Nephron (organoid): ENCODE measurements at regions not wholly inside any gene's neighbourhood (a gene's known extent, or its start where the extent isn't known, plus 50 kb on each side); places are given as distances from the start of the nearest gene placed in this dataset.

Experiments
- H3K27ac Mint-ChIP-seq, 3 experiments: 2 replicates each; pipeline ENCODE4 v1.8.0; 2020; ENCODE audit warnings: mixed read lengths in 3 of 3, mild to moderate bottlenecking in 2 of 3, moderate library complexity in 1 of 3
- H3K27me3 Mint-ChIP-seq: 2 replicates; pipeline ENCODE4 v1.8.0; 2021; ENCODE audit warnings: low read depth, mild to moderate bottlenecking, moderate library complexity, mixed read lengths
- H3K36me3 Mint-ChIP-seq: 2 replicates; pipeline ENCODE4 v1.8.0; 2020; ENCODE audit warnings: low read depth, mixed read lengths
- H3K4me1 Mint-ChIP-seq: 2 replicates; pipeline ENCODE4 v1.8.0; 2020; ENCODE audit warnings: mixed read lengths
- H3K4me3 Mint-ChIP-seq, 3 experiments: 2 replicates each; pipeline ENCODE4 v1.8.0; 2020; ENCODE audit warnings: mild to moderate bottlenecking in 3 of 3, mixed read lengths in 3 of 3, moderate library complexity in 2 of 3
- H3K9me3 Mint-ChIP-seq: 2 replicates; pipeline ENCODE4 v1.8.0; 2020; ENCODE audit warnings: mixed read lengths
- TF ChIP-seq, protein P1 (sequence below), 3 experiments: fragments of 200-600 bp; sonication (generic); IDR thresholded peaks; one replicate each; pipeline ENCODE4 v1.5.0; 2021; ENCODE audit warnings: antibody characterized with exemption in 3 of 3; ENCODE audit not compliant: unreplicated experiment in 3 of 3

DNA sequence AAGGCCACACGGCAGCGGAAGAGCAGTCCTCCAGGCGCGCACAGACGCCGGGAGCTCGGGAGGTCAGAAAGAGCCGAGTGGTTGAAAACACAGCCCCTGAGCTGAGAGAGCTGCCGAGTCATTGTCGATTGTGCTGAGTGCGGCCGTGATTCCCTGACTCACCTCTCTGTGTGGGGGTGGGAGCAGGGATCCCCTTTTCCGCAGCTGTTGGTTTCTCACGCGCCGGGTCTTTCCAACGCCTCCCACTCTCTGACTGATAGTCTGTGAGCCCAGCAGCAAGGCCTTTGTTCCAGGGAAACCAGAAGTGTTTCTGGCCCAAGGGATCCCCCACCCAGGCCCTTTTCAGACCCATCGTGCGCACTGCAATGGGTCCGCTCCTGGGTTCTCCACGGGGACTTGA is 97.3 kb downstream of the MRPL36 start:
- H3K27me3 Mint-ChIP-seq, result peaks cover 8% of the 10 kb centered on the region
- no peaks in the 10 kb centered on the region for H3K9me3 Mint-ChIP-seq
- no peak overlapping the region for H3K4me3 Mint-ChIP-seq
- no peaks in the 10 kb centered on the region for H3K4me1 Mint-ChIP-seq
- no peaks in the 10 kb centered on the region for H3K36me3 Mint-ChIP-seq
- H3K27ac Mint-ChIP-seq, result no peak overlapping the region
- TF ChIP-seq, protein P1, sequence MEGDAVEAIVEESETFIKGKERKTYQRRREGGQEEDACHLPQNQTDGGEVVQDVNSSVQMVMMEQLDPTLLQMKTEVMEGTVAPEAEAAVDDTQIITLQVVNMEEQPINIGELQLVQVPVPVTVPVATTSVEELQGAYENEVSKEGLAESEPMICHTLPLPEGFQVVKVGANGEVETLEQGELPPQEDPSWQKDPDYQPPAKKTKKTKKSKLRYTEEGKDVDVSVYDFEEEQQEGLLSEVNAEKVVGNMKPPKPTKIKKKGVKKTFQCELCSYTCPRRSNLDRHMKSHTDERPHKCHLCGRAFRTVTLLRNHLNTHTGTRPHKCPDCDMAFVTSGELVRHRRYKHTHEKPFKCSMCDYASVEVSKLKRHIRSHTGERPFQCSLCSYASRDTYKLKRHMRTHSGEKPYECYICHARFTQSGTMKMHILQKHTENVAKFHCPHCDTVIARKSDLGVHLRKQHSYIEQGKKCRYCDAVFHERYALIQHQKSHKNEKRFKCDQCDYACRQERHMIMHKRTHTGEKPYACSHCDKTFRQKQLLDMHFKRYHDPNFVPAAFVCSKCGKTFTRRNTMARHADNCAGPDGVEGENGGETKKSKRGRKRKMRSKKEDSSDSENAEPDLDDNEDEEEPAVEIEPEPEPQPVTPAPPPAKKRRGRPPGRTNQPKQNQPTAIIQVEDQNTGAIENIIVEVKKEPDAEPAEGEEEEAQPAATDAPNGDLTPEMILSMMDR (IDR thresholded peaks at IDR 0.05; ENCODE audit: unreplicated experiment in 3 of 3), result no peak

DNA sequence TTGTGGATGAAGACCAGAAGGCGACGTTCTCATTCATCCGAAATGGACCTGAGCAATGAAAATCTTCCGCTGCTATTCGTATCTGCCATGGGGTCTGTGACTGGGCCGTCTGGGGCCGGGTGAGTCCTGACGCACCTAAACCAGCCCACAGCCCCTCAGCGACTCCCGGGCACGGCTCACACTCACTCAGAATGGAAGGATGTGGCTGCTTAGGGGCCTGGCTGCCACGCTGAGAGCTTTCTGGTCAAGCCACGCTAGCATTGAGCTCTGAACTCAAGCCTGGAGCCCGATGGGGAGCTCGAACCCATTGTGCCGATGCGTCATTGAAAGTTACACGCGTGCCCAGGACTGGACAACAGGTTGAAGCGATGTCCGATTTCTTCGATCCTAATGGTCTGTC is 97.8 kb downstream of the MRPL36 start:
- no peak overlapping the region for H3K4me3 Mint-ChIP-seq
- H3K27ac Mint-ChIP-seq, result no peak overlapping the region
- H3K27me3 Mint-ChIP-seq, result peaks cover 8% of the 10 kb centered on the region
- no peaks in the 10 kb centered on the region for H3K4me1 Mint-ChIP-seq
- H3K36me3 Mint-ChIP-seq, result no peaks in the 10 kb centered on the region
- TF ChIP-seq, protein P1 (IDR thresholded peaks at IDR 0.05; ENCODE audit: unreplicated experiment in 3 of 3), result no peak
- H3K9me3 Mint-ChIP-seq, result no peaks in the 10 kb centered on the region

DNA sequence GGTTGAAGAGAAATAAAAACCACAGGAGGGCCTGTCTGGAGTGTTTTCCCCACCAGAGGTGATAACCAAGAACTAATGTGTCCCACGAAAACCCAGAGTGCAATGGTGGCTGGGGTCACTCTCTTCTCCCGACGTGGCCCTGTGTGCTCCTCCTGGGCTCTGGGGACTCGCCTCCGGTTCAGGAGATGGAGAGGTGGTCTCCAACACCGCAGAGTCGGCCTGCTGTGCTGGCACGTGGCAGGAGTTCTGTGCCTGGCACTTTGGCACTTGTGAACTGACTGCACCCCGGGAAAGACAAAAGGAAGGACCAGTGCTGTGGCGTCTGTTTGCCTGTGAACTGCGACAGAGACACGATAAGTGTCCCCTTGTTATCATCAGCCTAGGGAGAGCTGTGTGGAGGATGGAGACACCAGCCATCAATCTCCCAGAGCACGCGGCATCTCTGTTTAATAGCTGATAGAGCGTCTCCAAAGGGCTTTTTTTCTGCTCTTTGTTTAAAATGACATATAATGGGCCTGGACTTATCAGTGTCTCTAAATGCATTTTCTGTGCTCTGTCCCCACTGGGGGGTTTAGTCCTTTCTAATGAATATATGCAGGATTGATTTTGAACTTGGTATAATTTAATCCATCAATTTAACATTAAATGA is 98.3 kb downstream of the MRPL36 start:
- H3K9me3 Mint-ChIP-seq, result no peaks in the 10 kb centered on the region
- TF ChIP-seq, protein P1 (IDR thresholded peaks at IDR 0.05; ENCODE audit: unreplicated experiment in 3 of 3), result no peak
- no peaks in the 10 kb centered on the region for H3K36me3 Mint-ChIP-seq
- peaks cover 8% of the 10 kb centered on the region for H3K27me3 Mint-ChIP-seq
- H3K4me1 Mint-ChIP-seq, result no peaks in the 10 kb centered on the region
- H3K27ac Mint-ChIP-seq, result no peak overlapping the region
- H3K4me3 Mint-ChIP-seq, result no peak overlapping the region

DNA sequence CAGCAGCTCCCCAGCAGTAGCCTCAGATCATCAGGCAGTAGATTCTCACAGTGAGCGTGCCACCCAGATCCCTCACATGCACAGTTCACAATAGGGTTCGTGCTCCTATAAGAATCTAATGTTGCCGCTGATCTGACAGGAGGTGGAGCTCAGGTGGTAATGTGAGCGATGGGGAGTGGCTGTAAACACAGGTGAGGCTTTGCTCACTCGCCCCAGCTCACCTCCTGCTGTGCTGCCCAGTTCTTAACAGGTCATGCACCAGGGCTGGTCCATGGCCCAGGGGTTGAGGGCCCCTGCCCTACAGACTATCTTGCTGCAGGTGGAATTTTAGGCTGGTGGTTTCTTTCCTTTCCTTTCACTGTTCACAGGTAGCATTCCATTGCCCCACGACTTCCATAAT is 100.2 kb downstream of the MRPL36 start:
- no peak overlapping the region for H3K4me3 Mint-ChIP-seq
- no peaks in the 10 kb centered on the region for H3K36me3 Mint-ChIP-seq
- H3K4me1 Mint-ChIP-seq, result no peaks in the 10 kb centered on the region
- no peaks in the 10 kb centered on the region for H3K9me3 Mint-ChIP-seq
- TF ChIP-seq, protein P1 (IDR thresholded peaks at IDR 0.05; ENCODE audit: unreplicated experiment in 3 of 3), result no peak
- H3K27me3 Mint-ChIP-seq, result peaks cover 5% of the 10 kb centered on the region
- H3K27ac Mint-ChIP-seq, result no peak overlapping the region

DNA sequence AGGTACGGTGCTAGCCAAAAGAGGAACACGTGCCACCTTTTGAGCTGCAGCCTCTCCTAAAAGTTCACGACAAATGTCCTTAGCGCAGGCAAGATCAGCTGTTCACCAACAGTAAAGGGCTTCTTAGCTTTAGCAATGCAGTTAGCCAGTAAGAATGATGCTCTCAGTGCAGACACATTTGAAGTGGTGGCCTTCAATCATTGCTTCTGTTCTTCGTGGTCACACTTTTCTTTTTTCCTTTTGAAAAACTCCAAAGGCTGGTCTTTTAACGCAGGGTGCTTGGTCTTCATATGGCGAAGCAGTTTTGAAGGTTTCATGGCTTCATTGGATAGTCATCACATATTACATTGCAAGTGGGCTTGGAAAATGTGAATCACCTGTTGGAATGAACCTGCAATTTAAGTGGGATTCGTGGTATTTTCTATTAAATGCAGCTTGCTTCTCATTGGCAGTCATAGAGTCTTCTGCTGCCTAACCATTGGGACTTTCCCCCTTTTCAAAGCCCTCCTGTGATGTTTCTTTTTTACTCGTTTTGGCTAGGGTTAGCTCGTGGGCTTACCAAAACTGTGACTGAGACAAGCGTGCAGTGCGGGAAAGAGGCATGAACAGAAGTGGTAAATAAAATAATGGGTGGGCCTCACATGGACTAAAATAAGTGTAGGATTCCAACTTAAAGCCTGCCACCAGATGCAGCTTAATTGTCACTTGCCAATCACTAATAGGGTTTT is 100.9 kb downstream of the MRPL36 start:
- TF ChIP-seq, protein P1 (IDR thresholded peaks at IDR 0.05; ENCODE audit: unreplicated experiment in 3 of 3), result no peak
- Mint-ChIP-seq H3K4me3 (no peak overlapping the region), H3K27ac (no peak overlapping the region), H3K4me1 (no peaks in the 10 kb centered on the region), H3K27me3 (peaks cover 5% of the 10 kb centered on the region), H3K36me3 (no peaks in the 10 kb centered on the region), H3K9me3 (no peaks in the 10 kb centered on the region)

DNA sequence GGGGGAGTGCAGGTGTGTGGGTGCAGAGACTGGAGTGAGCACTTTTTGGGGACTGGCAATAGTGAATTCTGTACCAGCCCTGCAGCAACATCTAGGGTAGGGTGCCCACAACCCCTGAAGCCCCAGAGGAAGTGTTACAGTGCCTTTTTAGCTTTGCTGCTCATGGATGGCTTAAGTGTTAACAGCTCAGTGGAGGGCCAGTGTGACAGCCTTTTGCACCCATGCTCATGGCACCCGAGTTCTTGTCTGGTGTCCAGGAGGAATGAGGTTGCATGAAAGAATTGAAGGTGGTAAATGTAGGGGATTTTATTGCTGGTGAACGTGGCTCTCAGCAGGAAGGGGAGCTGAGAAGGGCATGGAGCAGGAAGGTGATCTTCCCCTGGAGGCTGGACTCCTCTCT is 107.3 kb downstream of the MRPL36 start:
- Mint-ChIP-seq H3K27ac (no peak overlapping the region), H3K9me3 (peaks cover 13% of the 10 kb centered on the region), H3K27me3 (peaks cover 14% of the 10 kb centered on the region), H3K4me3 (no peak overlapping the region), H3K36me3 (no peaks in the 10 kb centered on the region), H3K4me1 (no peaks in the 10 kb centered on the region)
- TF ChIP-seq, protein P1 (IDR thresholded peaks at IDR 0.05; ENCODE audit: unreplicated experiment in 3 of 3), result no peak
